ENCODE measurements at regions not wholly inside any gene's neighbourhood (a gene's known extent, or its start where the extent isn't known, plus 50 kb on each side); places are given as distances from the start of the nearest gene placed in this dataset.
"Not testable (repeated sequence)": the region's sequence is repeated elsewhere in the genome, so short reads cannot be mapped to it uniquely, and the experiment has no call there.

GRCh38 chrX:132302687-132303086, 83.4 kb upstream of the RAP2C start:
- in situ Hi-C loops (cut with HindIII; ENCODE audit: low pct_ligation_motif_present, low pct_unique_long_range_greater_than_20kb, low sequenced_read_pairs); DNase-seq: not testable (repeated sequence)

- DNase-seq, result no peak
- in situ Hi-C loops (cut with HindIII; ENCODE audit: low pct_ligation_motif_present, low pct_unique_long_range_greater_than_20kb, low sequenced_read_pairs), result no loop called here
These were observed 75.7 kb upstream of the RAP2C start for GRCh38 chrX:132294776-132295495.

GRCh38 chrX:132294192-132294591, 74.9 kb upstream of the RAP2C start:
- in situ Hi-C loops (cut with HindIII; ENCODE audit: low pct_ligation_motif_present, low pct_unique_long_range_greater_than_20kb, low sequenced_read_pairs), result no loop called here
- no peak for DNase-seq

GRCh38 chrX:132292793-132293192, 73.5 kb upstream of the RAP2C start:
- in situ Hi-C loops (cut with HindIII; ENCODE audit: low pct_ligation_motif_present, low pct_unique_long_range_greater_than_20kb, low sequenced_read_pairs), result no loop called here
- peak; percentile 26 for DNase-seq

GRCh38 chrX:132277953-132278614, 58.8 kb upstream of the RAP2C start:
- in situ Hi-C loops (cut with HindIII; ENCODE audit: low pct_ligation_motif_present, low pct_unique_long_range_greater_than_20kb, low sequenced_read_pairs), result no loop called here
- no peak for DNase-seq

GRCh38 chrX:132272826-132273225, 53.6 kb upstream of the RAP2C start:
- in situ Hi-C loops (cut with HindIII; ENCODE audit: low pct_ligation_motif_present, low pct_unique_long_range_greater_than_20kb, low sequenced_read_pairs), result no loop called here
- DNase-seq, result no peak

GRCh38 chrX:132271311-132271778, 52.1 kb upstream of the RAP2C start:
- in situ Hi-C loops (cut with HindIII; ENCODE audit: low pct_ligation_motif_present, low pct_unique_long_range_greater_than_20kb, low sequenced_read_pairs), result no loop called here

GRCh38 chrX:132270699-132271098, 51.5 kb upstream of the RAP2C start:
- no peak for DNase-seq

More at GRCh38 chrX:132271311-132271778, 52.1 kb upstream of the RAP2C start:
- DNase-seq, result no peak

GRCh38 chrX:132270021-132270420, 50.8 kb upstream of the RAP2C start:
- in situ Hi-C loops (cut with HindIII; ENCODE audit: low pct_ligation_motif_present, low pct_unique_long_range_greater_than_20kb, low sequenced_read_pairs), result no loop called here

More at GRCh38 chrX:132270699-132271098, 51.5 kb upstream of the RAP2C start:
- in situ Hi-C loops (cut with HindIII; ENCODE audit: low pct_ligation_motif_present, low pct_unique_long_range_greater_than_20kb, low sequenced_read_pairs), result no loop called here

More at GRCh38 chrX:132270021-132270420, 50.8 kb upstream of the RAP2C start:
- DNase-seq, result no peak

Measured in ACHN (cell line).